ENCODE measurements at regions not wholly inside any gene's neighbourhood (a gene's known extent, or its start where the extent isn't known, plus 50 kb on each side); places are given as distances from the start of the nearest gene placed in this dataset.

GRCh38 chr7:1310936-1311335, 78.3 kb downstream of the UNCX start:
- Histone ChIP-seq H3K4me1 (peaks cover 21% of the 10 kb centered on the region), H3K27ac (no peak overlapping the region), H3K27me3 (no peaks in the 10 kb centered on the region), H4K20me1 (no peaks in the 10 kb centered on the region), H3K4me3 (no peak overlapping the region), H3K9ac (no peak overlapping the region), H3K9me3 (no peaks in the 10 kb centered on the region), H3K4me2 (no peak overlapping the region), H3K36me3 (no peaks in the 10 kb centered on the region)
- no peak for TF ChIP-seq Cebpa-rat (IDR thresholded peaks at IDR 0.05)

DNA sequence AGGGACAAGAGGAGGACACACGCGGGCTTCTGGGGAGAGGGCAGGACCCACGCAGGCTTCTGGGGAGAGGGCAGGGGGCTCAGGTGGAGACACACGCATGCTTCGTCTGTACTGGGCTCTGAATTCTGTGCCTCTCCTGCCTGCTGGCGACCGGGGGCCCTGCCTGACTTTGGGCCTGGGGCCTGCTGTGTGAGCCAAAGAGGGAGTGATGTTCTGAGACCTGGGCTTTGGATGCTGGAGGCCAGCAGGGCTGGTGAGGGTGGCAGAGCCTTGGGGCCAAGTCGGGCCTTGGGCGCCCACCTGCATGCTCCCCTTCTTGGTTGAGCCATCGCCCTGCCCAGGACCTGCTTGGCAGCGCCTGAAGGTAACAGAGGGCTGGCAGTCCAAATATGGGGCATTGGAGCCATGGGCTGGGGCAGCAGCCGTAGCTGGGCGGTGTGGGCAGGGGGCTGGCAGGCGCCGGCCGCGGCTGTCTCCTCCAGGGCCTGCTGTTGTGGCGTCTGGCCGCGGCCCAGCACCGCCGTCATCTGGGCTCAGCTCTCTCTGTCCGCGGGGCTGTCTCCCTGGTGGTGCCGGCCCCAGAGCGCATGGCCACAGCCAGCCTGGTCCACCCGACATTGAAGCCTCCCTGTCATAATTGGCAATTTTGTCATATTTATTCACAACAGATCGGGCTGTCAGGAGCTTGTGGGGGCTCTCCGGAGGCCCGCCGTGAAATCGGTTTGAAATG, 78.9 kb downstream of the UNCX start:
- no peaks in the 10 kb centered on the region for H3K27me3 ChIP-seq
- no peak overlapping the region for H3K27ac ChIP-seq

DNA sequence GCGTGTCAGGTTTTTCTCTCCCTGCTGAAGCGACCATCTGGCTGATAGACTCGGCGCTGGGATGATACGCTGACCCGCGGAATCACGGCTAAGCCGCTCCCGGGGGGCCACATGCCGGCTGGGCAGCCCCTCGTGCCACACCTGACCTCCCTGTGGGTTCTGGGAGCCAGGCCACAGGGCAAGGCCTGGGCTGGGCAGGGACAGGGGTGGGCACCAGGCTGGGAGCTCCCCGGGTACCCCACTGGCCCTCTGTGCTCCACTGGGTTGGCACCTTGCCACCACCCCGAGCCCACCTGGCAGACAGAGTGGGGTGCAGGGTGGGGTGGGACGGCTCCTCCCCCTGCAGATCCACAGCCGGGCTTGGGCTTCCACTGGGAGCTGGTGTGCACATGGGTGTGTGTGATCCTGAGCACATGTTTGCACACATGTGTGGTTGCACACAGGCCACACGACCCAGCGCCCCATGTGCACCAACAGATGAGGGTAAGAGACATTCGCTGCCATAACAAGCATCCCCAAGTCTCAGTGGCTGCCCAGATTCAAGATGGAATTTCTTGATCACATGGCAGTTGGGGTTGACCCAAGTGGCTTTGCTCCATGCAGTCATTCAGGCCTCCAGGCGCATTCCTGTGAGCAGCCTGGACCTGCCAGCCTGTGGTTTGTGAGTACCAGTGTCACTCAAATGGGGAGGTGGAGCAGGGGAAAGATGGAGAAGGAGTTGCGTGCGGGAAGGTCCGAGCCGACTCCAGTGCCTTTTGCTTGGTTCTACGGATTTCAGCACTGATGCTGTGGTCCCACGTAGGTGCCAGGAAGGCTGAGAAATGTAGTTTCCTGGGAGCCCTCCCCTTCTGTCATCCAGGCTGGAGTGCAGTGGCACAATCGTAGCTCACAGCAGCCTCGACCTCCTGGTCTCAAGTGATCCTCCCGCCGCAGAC, 79.7 kb downstream of the UNCX start:
- no peak for TF ChIP-seq Cebpa-rat (IDR thresholded peaks at IDR 0.05)
- H4K20me1 ChIP-seq: no peaks in the 10 kb centered on the region
- H3K36me3 ChIP-seq: no peaks in the 10 kb centered on the region
- H3K9ac ChIP-seq: no peak overlapping the region
- no peak overlapping the region for H3K4me2 ChIP-seq
- H3K27ac ChIP-seq: no peak overlapping the region
- H3K27me3 ChIP-seq: no peaks in the 10 kb centered on the region
- H3K4me1 ChIP-seq: peaks cover 30% of the 10 kb centered on the region
- H3K9me3 ChIP-seq: no peaks in the 10 kb centered on the region
- H3K4me3 ChIP-seq: no peak overlapping the region

More for the DNA sequence above, 78.9 kb downstream of the UNCX start:
- Histone ChIP-seq H3K9me3 (no peaks in the 10 kb centered on the region), H3K9ac (no peak overlapping the region), H4K20me1 (no peaks in the 10 kb centered on the region), H3K36me3 (no peaks in the 10 kb centered on the region), H3K4me3 (no peak overlapping the region), H3K4me1 (peaks cover 28% of the 10 kb centered on the region), H3K4me2 (no peak overlapping the region)
- no peak for TF ChIP-seq Cebpa-rat (IDR thresholded peaks at IDR 0.05)

GRCh38 chr7:1313613-1314012, 80.9 kb downstream of the UNCX start:
- Histone ChIP-seq H3K36me3 (no peaks in the 10 kb centered on the region), H3K27ac (no peak overlapping the region), H3K9me3 (no peaks in the 10 kb centered on the region), H3K4me3 (no peak overlapping the region), H3K27me3 (no peaks in the 10 kb centered on the region), H4K20me1 (no peaks in the 10 kb centered on the region), H3K9ac (no peak overlapping the region), H3K4me2 (no peak overlapping the region), H3K4me1 (peaks cover 30% of the 10 kb centered on the region)
- TF ChIP-seq Cebpa-rat (IDR thresholded peaks at IDR 0.05): no peak

DNA sequence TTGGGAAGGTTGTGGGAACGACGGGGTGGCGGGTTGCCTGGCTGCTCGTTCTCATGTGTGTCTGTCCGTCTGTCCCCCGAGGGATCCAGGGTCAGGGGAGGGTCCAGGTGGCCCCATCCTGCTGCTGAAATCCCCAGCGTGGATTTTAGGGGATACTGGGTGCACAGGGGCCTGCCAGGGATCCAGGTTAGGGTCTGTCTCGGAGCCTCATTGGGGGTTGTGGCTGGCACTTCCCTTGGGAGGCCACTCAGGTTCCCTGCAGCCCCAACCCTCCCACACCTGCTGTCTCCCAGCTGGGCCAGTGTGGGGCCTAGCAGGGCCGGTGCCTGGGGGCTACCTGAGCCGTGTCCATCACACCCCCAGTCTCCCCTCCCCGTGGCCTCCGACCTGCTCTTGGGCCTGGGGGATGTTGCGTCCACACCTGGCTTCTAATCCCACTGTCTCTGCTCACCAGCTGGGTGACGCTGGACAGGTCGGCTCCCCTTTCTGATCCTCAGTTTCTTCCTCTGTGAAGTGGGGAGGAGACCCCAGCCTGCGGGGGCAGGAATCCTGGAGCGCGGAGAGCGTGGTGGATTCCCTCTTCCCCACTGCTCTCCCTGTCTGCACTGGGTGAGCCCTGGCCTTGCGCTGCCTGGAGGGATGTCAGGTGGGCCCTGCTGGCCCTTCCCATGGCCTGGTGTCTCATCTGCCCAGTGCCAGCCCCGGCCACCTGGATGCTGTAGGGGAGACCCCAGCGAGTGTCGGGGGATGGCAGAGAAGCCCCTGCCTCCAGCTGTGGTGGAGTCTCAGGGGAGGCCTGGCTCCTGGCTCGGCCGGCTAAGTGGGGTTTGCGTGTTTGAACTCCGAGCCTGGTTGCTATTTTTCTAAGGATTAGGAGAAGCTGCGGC, 81.6 kb downstream of the UNCX start:
- H3K27me3 ChIP-seq: no peaks in the 10 kb centered on the region
- H4K20me1 ChIP-seq: no peaks in the 10 kb centered on the region
- no peaks in the 10 kb centered on the region for H3K9me3 ChIP-seq
- no peaks in the 10 kb centered on the region for H3K36me3 ChIP-seq
- TF ChIP-seq Cebpa-rat (IDR thresholded peaks at IDR 0.05): no peak
- no peak overlapping the region; the same call in 1 of the 2 replicates for H3K27ac ChIP-seq
- H3K4me1 ChIP-seq: peaks cover 30% of the 10 kb centered on the region
- no peak overlapping the region for H3K9ac ChIP-seq
- H3K4me2 ChIP-seq: peak overlapping the region; percentile 67
- H3K4me3 ChIP-seq: no peak overlapping the region

GRCh38 chr7:1314908-1315450, 82.3 kb downstream of the UNCX start:
- Histone ChIP-seq H3K27ac (no peak overlapping the region; the same call in 1 of the 2 replicates), H3K4me3 (no peak overlapping the region), H4K20me1 (no peaks in the 10 kb centered on the region), H3K36me3 (no peaks in the 10 kb centered on the region), H3K4me2 (peak overlapping the region; percentile 67), H3K27me3 (no peaks in the 10 kb centered on the region), H3K9ac (no peak overlapping the region), H3K9me3 (no peaks in the 10 kb centered on the region), H3K4me1 (peaks cover 30% of the 10 kb centered on the region)
- no peak for TF ChIP-seq Cebpa-rat (IDR thresholded peaks at IDR 0.05)

- Histone ChIP-seq H3K27me3 (no peaks in the 10 kb centered on the region), H4K20me1 (no peaks in the 10 kb centered on the region), H3K9me3 (no peaks in the 10 kb centered on the region), H3K36me3 (no peaks in the 10 kb centered on the region), H3K4me2 (peak overlapping the region; percentile 67), H3K4me3 (no peak overlapping the region), H3K4me1 (peaks cover 30% of the 10 kb centered on the region), H3K9ac (no peak overlapping the region), H3K27ac (no peak overlapping the region)
- no peak for TF ChIP-seq Cebpa-rat (IDR thresholded peaks at IDR 0.05)
Measured at GRCh38 chr7:1316086-1316485, 83.4 kb downstream of the UNCX start.

DNA sequence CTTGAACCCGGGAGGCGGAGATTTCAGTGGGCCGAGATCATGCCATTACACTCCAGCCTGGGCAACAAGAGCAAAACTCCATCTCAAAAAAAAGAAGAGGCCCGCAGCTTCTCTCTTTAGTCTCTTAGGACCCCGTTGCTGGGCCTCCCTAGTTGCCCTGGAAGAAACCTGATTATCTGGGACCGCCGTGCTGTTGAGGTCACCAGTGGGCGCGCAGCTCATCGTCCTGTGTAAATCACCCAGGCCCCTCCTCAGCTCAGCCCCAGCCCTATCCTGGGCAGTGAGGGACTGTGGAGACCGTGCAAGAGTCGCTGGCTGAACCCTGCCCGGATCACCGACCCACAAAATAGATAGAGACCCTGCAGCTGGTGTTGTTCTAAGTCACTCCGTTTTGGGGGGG, 85.0 kb downstream of the UNCX start:
- Histone ChIP-seq H3K4me3 (no peak overlapping the region), H4K20me1 (no peaks in the 10 kb centered on the region), H3K4me1 (peaks cover 37% of the 10 kb centered on the region), H3K27me3 (peaks cover 14% of the 10 kb centered on the region), H3K9ac (no peak overlapping the region), H3K27ac (no peak overlapping the region), H3K9me3 (no peaks in the 10 kb centered on the region), H3K36me3 (no peaks in the 10 kb centered on the region), H3K4me2 (no peak overlapping the region)
- TF ChIP-seq Cebpa-rat (IDR thresholded peaks at IDR 0.05): no peak

DNA sequence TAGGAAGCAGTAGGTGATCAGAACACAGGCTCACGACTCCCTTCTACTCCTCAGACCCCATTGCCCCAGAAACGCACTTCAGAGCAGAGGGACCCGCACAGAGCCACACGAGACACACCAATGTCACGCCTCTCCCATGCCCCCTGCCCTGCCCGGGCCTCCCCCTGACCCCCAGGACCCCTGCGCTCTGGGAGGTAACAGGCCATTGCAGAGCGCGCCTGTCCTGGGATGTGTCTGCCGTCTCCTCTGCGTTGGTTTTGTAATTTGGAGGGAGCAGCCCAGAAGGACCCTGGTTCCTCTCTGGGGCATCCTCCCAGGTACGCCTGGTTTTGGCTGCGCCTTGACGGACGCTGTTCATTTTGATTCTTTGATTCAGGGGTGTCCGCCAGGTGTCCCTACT, 85.4 kb downstream of the UNCX start:
- peaks cover 18% of the 10 kb centered on the region for H3K27me3 ChIP-seq
- H4K20me1 ChIP-seq: no peaks in the 10 kb centered on the region
- H3K4me2 ChIP-seq: no peak overlapping the region
- H3K4me3 ChIP-seq: no peak overlapping the region
- H3K27ac ChIP-seq: no peak overlapping the region
- no peaks in the 10 kb centered on the region for H3K36me3 ChIP-seq
- H3K9me3 ChIP-seq: no peaks in the 10 kb centered on the region
- peaks cover 37% of the 10 kb centered on the region for H3K4me1 ChIP-seq
- TF ChIP-seq Cebpa-rat (IDR thresholded peaks at IDR 0.05): no peak
- H3K9ac ChIP-seq: no peak overlapping the region
